ENCODE measurements at regions not wholly inside any gene's neighbourhood (a gene's known extent, or its start where the extent isn't known, plus 50 kb on each side); places are given as distances from the start of the nearest gene placed in this dataset.

DNA sequence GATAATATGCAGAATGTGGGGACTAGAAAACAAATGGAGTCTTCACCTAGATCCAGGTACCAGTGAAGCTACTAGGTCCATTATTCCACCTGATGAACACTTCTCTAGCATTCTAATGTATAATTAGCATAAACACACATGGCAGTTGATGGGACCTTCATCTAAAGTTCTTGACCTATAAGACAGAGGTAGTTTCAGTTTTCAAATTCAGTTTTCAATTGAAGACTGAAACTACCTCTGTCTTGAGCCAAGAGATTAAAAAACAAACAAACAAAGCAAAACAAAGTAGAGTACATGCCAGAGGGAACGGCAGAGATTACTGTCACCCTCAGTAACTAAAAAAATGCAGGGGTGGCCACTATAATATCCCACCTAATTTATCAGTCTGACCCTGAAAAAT is 199.9 kb upstream of the NEIL3 start:
- no peak for DNase-seq (ENCODE audit: low read depth)

DNA sequence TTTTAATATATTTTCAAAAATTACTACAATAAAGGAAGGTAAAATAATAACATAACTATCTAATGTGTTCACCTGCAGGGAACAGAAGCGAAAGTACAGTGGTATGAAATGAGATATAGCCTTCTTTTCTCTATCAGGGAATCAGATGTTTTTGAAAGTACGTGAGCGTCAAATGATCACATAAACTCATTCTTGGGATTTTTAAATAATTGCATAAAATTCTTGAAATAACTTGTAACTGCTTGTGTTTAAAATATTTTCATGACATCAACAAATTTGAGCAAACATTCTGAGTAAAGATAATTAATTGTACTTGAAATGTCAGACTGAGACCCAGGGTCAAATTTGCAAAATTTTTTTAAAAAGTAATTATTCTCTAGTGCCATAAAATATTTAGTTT is 193.5 kb upstream of the NEIL3 start:
- no peak for DNase-seq (ENCODE audit: low read depth)

DNA sequence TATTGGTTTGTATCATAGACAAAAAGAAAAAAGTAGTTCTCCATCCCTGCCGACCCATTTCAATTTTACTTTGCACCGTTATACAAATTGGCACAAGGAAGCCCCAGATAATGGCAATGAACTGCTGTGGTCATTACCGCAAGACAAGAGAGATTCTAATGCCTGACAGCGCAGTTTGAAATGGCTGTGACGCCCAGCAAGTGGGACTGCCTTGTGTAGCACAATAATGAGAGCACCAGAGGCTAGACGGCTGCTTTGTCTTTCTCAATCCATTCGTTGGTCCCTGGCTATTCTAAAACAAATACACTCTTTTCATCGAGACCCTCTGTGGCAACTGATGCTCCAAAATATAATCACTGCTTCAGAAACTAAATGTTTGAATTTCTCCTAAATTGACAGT is 192.4 kb upstream of the NEIL3 start:
- DNase-seq (ENCODE audit: low read depth), result no peak

GRCh38 chr4:177118596-177118995 is 191.1 kb upstream of the NEIL3 start:
- no peak for DNase-seq (ENCODE audit: low read depth)

DNA sequence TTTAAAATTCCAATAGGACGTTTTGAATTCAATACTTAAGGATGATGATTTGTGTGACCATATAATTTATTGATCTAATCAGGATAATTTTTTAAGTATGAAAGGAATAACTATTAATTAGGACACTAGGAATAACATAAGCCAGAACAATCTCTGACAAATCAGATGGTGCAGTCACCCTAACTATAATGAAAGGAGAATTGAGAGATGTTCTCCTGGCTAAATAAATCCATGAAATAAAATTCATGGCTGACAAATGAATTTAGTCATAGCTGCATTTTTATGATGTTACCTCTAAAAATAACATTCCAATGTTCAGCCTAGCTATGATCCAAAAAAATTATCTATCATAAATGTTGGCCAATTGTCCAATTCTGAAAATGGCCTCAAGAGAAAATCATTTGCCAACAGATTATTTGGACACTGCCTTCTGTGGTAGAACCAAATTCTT is 190.6 kb upstream of the NEIL3 start:
- no peak for DNase-seq (ENCODE audit: low read depth)

DNA sequence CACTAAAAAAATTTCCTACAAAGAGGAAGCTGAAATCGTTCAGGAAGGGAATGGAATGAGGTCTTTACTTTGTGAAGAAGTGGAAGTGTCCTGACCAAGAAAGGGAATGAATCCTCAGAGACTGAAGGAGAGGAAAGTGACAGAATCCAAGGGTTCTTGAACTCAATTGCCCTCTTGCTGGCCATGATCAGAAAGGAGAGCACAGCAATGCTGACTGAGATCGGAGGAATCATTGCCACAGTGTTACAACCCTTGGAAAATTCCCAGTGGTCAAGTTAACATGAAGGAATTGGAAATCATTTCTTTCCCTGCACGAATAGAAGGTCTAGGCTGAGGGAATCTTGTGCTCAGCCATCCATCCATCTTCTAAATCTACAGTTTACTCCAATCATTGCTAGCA is 190.0 kb upstream of the NEIL3 start:
- no peak for DNase-seq (ENCODE audit: low read depth)

- DNase-seq (ENCODE audit: low read depth), result no peak
Measured at GRCh38 chr4:177123811-177124210, 185.9 kb upstream of the NEIL3 start.

DNA sequence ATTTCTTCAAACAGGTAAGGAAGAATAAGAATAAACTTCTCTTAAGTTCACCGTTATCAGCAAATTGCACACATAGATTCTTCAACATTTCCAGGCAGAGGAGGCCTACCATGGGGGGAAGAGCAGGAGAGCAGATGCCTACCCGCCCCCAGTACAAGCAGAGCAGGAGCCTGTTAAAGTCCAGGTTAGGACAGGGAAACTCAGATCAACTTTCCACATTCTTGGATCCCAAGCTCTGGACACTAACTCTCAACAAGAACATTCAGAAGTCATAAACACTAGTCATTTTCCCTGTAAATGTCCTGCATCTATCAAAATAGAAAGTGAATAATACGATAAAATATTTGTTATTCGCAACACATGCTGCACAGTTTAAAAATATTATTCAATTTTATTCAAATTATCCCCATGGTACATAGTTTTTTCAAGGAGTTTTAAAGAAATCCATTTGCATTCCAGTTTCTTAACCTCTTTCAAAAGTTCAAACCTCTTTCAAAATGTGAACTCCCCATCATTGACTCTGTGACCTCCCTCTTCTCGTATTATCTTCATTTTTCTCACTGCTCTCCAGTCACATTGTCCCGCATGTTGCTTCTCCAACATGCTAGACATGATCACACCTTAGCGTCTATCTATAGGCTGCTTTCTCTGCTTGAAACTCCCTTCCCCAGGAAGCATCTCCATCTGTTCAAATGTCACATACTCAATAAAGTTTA is 185.2 kb upstream of the NEIL3 start:
- no peak for DNase-seq (ENCODE audit: low read depth)

GRCh38 chr4:177125656-177126055 is 184.0 kb upstream of the NEIL3 start:
- DNase-seq (ENCODE audit: low read depth), result no peak

- no peak for DNase-seq (ENCODE audit: low read depth)
Measured at GRCh38 chr4:177127658-177128057, 182.0 kb upstream of the NEIL3 start.

DNA sequence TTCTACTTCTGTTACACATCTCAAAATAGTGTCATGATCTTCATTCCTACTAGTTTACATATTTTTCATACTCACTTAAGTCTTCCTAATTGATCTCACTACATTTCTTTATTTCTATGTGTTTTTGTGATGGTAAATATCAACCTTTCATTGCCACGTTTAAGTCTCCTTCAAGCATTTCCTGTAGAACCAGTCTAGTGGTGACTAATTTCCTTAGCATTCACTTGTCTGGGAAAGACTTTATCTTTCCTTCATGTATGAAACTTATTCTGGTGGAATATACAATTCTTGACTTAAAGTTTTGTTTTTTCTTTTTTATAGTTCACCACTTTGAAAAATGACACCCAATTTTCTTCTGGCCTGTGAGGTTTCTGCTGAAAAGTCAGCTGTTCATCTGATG is 181.4 kb upstream of the NEIL3 start:
- DNase-seq (ENCODE audit: low read depth), result no peak

DNA sequence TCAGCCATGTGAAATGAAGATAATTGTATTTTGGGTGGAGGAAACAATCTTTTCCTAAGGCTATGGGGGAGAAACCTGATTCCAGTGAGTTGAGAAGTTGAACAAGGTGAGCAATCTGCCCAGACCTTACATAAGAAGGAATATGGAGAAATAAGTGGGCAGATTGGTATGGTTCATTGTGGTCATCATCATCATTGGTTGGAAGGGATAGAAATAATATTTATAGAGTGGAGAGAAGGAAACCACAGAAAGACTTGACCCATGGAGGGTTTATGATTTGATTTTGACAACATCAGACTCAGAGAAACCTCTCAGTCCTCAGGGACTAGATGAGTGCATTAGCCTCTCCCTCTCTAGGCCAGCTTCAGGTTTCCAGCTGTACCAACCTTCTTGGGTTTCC is 177.9 kb upstream of the NEIL3 start:
- no peak for DNase-seq (ENCODE audit: low read depth)

DNA sequence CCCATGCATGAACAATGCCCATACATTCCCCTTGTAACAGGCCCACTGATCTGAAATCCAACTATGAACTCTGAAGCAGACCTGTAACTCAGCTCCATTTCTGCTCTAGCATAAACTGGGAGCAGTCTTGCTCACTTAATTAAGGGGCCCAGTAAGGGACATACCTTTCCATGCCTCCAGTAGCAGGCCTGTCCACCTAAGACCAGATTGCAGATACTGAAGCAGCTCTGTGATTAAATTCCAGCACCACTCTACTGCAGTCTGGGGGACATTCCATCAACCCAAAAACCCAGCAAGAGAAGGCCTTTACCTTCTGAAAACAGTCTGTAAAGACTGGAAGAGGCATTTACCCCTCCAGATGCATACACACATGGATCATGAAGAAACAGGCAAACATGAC is 162.0 kb upstream of the NEIL3 start:
- no peak for DNase-seq (ENCODE audit: low read depth)

DNA sequence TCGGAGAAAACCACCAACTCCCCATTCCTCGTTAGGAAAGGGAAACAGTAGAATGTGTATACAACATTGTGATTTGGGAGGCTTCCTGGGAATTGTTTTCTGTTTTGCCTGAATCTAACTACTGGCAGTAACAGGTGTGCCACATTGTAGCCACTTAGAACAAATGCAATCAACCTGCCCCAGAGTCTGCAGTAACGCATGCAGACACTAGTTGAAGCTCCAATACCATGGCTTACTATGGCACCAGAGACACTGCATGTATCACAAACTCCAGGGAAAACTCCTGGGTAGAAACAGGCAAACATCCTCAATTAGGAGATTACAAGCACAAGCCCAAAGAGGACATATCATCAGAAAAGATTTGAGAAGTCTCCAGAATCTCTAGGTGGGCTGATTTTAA is 154.2 kb upstream of the NEIL3 start:
- no peak for DNase-seq (ENCODE audit: low read depth)

GRCh38 chr4:177159600-177159999 is 150.1 kb upstream of the NEIL3 start:
- DNase-seq (ENCODE audit: low read depth), result no peak

DNA sequence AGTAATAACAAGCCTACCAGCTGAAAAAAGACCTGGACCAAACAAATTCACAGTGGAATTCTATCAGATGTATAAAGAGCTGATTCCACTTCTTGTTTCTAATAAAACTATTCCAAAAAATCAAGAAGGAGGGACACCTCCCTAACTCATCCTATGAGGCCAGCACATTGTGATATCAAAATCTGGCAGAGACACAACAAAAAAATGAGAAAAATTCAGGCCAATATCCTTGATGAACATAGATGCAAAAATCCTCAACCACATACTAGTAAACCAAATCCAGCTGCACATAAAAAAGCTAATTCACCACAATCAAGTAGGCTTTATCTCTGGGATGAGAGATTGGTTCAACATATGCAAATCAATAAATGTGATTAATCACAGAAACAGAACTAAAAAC is 147.9 kb upstream of the NEIL3 start:
- DNase-seq (ENCODE audit: low read depth), result no peak

- DNase-seq (ENCODE audit: low read depth), result no peak
Measured at GRCh38 chr4:177163532-177163931, 146.1 kb upstream of the NEIL3 start.

DNA sequence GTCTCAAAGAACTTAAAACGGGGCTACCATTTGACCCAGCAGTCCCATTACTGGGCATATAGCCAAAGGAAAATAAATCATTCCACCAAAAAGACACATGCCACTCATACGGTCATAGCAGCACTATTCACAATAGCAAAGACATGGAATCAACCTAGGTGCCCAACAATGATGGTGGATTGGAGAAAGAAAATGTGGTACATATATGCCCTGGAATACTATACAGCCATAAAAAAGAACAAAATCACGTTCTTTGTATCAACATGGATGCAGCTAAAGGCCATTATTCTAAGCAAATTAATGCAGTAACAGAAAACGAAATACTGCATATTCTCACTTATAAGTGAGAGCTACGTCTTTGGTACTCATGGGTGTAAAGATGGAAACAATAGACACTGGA is 138.1 kb upstream of the NEIL3 start:
- no peak for DNase-seq (ENCODE audit: low read depth)

DNA sequence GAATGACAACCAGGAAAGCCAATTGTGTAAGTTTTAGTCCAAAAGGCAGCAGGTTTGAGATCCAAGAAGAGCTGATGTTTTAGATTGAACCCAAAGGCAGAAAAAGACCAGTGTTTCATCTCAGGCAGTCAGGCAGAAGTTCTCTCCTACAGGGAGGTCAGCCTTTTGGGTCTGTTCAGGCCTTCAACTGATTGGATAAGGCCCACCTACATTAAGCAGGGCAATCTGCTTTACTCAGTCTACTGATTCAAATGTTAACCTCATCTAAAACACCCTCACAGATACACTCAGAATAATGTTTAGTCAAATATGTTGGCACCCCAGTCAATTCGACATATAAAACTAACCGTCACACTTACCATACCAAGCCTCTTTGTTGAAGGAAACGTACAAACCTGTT is 134.2 kb upstream of the NEIL3 start:
- no peak for DNase-seq (ENCODE audit: low read depth)

- no peak for DNase-seq (ENCODE audit: low read depth)
Measured at GRCh38 chr4:177177541-177178081, 132.1 kb upstream of the NEIL3 start.

DNA sequence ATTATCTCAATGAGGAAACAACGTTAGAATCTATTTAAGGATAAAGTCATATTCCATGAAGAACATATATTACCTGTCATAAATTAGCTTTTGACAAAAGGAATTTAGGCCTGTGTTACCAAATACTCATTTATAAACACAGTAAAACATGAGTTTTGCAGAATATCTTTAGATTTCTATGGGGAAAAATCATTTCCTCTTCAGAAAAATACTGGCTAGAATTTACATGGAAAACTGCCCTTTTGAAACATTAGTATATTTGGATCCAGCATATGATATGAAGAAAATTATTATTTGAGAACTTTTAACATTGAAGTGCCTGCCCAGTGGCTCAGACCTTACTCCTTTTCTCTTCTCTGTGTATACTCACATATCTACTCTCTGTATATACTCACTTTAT is 131.4 kb upstream of the NEIL3 start:
- no peak for DNase-seq (ENCODE audit: low read depth)

- DNase-seq (ENCODE audit: low read depth), result no peak
Measured at GRCh38 chr4:177182166-177182565, 127.5 kb upstream of the NEIL3 start.

GRCh38 chr4:177182728-177183127 is 126.9 kb upstream of the NEIL3 start:
- DNase-seq (ENCODE audit: low read depth), result no peak

- no peak for DNase-seq (ENCODE audit: low read depth)
Measured at GRCh38 chr4:177185151-177185550, 124.5 kb upstream of the NEIL3 start.

Measured in activated T-cell treated with anti-CD3 and anti-CD28 coated beads for 1 hour (primary cell).